Liver (tissue), 3 donors: ENCODE measurements at regions not wholly inside any gene's neighbourhood (a gene's known extent, or its start where the extent isn't known, plus 50 kb on each side); places are given as distances from the start of the nearest gene placed in this dataset.

Experiments
- ATF3 ChIP-seq: IDR thresholded peaks from 2 replicates; pipeline ENCODE4 v1.6.1; 2016; ENCODE audit warnings: antibody characterized with exemption
- CTCF ChIP-seq: fragments of 150-350 bp; IDR thresholded peaks from 2 replicates; pipeline ENCODE4 v1.5.1; 2017; ENCODE audit warnings: improper control_type of control experiment, low read depth, low read length; ENCODE audit not compliant: missing input control
- EGR1 ChIP-seq, 2 donors: IDR thresholded peaks; 2 replicates each; pipeline ENCODE4 v1.6.1; 2016 to 2018; ENCODE audit warnings: antibody characterized with exemption in 2 of 2, low read depth in 2 of 2
- FOXA1 ChIP-seq: IDR thresholded peaks from 2 replicates; pipeline ENCODE4 v1.6.1; 2016; ENCODE audit warnings: antibody characterized with exemption
- GABPA ChIP-seq, 2 donors: IDR thresholded peaks in 1 of 2; conservative IDR thresholded peaks in 1 of 2; 2 replicates each; pipeline ENCODE4 v1.6.1; 2016; ENCODE audit warnings: antibody characterized with exemption in 2 of 2, mild to moderate bottlenecking in 1 of 2, moderate library complexity in 1 of 2
- JUND ChIP-seq, 2 donors: IDR thresholded peaks; 2 replicates each; pipeline ENCODE4 v1.6.1; 2016; ENCODE audit warnings: antibody characterized with exemption in 2 of 2
- MAX ChIP-seq: IDR thresholded peaks from 2 replicates; pipeline ENCODE4 v1.6.1; 2016; ENCODE audit warnings: antibody characterized with exemption
- RAD21 ChIP-seq, 2 donors: IDR thresholded peaks; 2 replicates each; pipeline ENCODE4 v1.6.1; 2016; ENCODE audit warnings: antibody characterized with exemption in 2 of 2, mild to moderate bottlenecking in 2 of 2
- REST ChIP-seq: IDR thresholded peaks from 2 replicates; pipeline ENCODE4 v1.6.1; 2016; ENCODE audit warnings: antibody characterized with exemption, mild to moderate bottlenecking
- SP1 ChIP-seq: IDR thresholded peaks from 2 replicates; pipeline ENCODE4 v1.6.1; 2018; ENCODE audit warnings: antibody characterized with exemption, mild to moderate bottlenecking
- TAF1 ChIP-seq: conservative IDR thresholded peaks from 2 replicates; pipeline ENCODE4 v1.6.1; 2016; ENCODE audit warnings: antibody characterized with exemption, mild to moderate bottlenecking
- YY1 ChIP-seq: IDR thresholded peaks from 2 replicates; pipeline ENCODE4 v1.6.1; 2016; ENCODE audit warnings: antibody characterized with exemption, mild to moderate bottlenecking
- ZBTB33 ChIP-seq: IDR thresholded peaks from 2 replicates; pipeline ENCODE4 v1.6.1; 2016; ENCODE audit warnings: antibody characterized with exemption
- donor health status: healthy.
- donor health status: healthy.

GRCh38 chr4:125131891-125132680, 182.7 kb upstream of the FAT4 start:
- TF ChIP-seq CTCF (no peak), MAX (no peak), TAF1 (no peak), GABPA (IDR thresholded peaks at IDR 0.05 in 1 of 2, conservative IDR thresholded peaks at IDR 0.05 in 1 of 2) (no peak), SP1 (no peak), REST (no peak), EGR1 (IDR thresholded peaks at IDR 0.05; ENCODE audit: low read depth in 2 of 2) (no peak), RAD21 (IDR thresholded peaks at IDR 0.05) (no peak), ATF3 (no peak), JUND (IDR thresholded peaks at IDR 0.05) (no peak), FOXA1 (no peak), ZBTB33 (no peak), YY1 (no peak)
